HK-2 (cell line): ENCODE measurements at regions not wholly inside any gene's neighbourhood (a gene's known extent, or its start where the extent isn't known, plus 50 kb on each side); places are given as distances from the start of the nearest gene placed in this dataset.
"Not testable (repeated sequence)": the region's sequence is repeated elsewhere in the genome, so short reads cannot be mapped to it uniquely, and the experiment has no call there.

Experiments used
- DNase-seq: peaks from one replicate; pipeline ENCODE4 v3.0.0-alpha.2; 2018; ENCODE audit not compliant: unreplicated experiment

DNA sequence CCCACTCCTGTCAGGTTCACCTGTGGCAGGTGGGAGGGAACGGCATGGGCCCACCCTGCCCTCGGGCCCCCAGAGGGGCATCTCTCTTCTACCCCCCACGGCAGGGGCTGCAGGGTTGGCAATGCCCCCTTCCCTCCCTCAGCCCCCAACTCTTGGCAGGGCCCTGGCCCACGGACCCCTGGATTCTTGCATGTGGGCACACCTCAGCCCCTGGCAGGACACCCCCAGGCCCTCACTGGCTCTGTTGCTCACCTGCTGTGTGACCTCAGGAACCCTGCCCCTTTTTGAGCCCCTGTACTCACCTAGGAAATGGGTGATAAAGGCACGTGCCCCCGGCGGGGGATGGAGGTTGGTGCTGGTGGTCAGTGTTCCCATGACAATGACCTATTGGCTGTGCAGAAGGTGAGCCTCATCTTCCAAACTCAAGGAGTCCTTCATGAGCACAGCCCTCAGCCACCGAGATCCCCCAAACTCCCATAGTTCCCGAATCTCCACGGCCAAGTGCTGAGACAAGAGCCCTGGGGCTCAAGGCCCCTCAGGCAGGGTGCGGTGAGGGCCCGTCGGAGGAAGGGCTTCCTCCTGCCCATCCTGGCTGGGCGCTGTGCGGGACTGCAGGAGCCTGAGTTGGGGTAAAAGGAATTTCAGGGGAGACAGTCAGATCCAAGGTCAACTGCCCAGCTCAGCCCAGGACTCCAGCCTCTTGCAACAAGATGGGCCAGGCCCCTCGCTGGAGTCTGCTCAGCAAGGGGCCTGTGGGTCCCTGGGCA lies 198.2 kb downstream of the IGLL1 start:
- no peak for DNase-seq

DNA sequence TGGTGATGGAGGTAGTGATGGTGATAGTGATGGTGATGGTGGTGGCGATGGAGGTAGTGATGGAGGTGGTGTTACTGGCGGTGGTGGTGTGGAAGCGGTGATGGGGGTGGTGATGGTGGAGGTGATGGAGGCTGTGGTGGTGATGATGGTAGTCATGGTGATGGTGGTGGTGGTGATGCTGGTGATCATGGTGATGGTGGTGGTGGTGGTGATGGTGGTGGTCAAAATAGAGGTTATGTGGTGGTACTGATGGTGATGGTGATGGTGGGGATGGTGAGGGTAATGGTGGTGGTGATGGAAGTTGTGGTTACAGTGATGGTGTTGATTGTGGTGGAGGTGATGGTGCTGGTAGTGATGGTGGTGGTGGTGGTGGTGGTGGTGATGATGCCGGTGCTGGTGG lies 199.2 kb downstream of the IGLL1 start:
- DNase-seq, result no peak

DNA sequence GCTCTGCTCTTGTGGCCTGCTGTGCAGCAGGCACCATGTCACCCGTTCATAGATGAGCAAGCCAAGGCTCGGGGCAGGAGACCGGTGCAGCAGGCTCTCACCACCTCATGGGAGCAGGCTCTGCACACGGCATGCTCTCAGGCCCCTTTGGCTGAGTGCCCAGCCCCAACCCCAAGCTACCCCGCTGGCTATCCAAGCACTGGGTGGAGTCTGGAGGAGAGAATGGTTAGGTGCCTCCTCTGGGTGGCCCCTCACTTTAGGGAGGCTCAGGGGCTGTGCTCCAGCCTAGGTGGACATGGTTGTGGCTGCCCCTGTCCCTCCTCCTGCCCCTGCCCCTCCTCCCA lies 199.9 kb downstream of the IGLL1 start:
- DNase-seq, result no peak

DNA sequence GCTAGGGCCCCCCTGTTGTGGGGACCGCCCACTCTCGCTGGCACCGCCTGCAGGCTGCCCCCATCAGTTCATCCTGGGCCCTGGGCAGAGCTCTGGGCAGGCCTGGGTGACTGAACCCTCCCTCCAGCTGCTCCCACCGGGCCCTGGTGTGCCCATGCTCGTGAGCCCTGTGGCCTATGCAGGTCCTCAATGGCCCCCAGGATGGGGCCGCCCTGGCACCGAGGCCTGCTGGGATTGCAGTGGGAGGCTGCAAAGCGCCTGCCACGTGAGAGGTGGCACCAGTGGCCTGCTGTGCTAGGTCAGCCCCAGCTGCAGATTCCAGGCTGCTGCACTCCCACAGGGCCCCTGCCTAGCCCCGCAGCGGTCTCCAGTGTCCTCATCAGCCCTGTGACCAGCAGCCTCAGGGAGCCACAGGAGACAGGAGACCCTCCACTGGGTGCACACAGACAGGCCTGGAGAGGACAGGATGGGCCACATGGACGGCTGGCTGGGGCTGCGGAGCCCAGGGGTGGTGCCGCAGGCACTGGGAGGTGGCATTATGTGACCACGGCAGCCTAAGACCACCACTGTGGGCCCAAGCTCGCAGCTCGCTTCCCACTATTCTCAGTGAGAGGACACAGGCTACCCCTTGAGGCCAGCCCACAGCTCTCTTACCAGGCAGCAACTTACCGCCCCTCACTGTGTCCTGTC lies 199.4 kb downstream of the BCR start:
- not testable (repeated sequence) for DNase-seq

DNA sequence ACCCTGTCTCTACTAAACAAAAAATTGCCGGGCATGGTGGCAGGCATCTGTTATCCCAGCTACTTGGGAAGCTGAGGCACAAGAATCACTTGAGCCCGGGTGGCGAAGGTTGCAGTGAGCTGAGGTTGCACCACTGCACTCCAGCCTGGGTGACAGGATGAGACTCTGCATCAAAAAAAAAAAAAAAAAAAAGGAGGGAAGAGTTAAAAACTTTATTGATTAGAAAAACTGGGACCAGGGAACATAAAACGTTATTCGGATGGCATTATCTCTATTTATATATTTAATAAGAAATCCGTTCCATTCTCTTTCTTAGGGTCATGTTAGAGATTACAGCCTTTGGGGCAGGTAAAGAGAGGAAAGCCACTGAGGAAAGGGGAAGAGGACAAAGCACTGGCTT lies 197.5 kb downstream of the BCR start:
- DNase-seq, result no peak

DNA sequence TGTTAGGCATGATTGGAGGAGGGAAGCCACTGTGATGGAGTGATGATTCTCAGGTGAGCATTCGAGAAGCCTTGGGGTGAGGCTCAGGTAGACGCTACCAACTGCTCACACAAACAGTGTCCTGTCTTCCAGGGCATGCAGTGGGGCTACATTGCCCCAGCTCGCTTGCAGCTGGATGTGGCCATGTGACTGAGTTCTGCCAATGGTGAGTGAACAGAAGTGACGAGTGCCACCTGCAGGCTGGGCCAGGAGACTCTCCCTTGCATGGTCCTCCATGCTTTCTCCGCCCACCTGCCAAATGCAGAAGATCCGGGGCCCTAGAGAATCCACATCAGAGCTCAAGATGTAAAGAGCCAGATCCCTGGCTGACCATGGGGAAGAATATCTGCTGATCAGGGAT lies 195.9 kb downstream of the BCR start:
- DNase-seq, result no peak

DNA sequence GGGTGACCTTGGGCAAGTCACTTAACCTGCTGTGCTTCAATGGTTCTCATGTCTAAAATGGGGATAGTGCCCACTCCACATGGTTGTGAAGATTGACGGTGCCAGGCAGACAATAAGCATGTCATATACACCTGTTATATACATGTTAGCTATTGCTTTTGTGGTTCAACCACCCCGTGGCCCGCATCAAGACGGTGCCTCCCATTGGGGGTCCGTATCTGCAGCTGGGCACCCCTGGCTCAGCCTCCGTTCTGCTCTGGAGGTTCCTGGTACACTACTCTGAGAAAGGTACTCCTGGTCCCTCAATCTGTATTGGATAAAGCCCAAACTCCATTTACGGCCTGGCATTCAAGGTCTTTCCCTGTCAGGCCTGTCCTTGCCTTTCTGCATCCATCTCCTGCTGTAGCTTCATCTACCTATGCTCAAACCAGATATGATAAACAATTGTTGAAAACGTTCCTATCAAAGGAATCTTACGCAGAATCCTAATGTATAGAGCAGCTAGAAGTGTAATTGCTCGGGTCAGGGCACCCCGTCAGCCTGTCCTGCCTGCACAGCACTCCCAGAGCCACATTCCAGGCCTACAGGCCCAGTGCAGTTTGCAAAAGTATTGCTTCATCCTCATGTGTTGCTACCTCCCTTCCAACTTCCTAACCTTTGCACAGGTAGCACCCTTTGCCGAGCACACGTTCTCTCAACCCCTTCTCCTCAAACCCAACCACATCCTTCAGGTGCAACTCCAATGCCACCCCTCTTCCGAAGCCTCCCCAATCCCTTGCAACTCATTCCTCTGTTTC lies 194.9 kb downstream of the BCR start:
- DNase-seq, result no peak

DNA sequence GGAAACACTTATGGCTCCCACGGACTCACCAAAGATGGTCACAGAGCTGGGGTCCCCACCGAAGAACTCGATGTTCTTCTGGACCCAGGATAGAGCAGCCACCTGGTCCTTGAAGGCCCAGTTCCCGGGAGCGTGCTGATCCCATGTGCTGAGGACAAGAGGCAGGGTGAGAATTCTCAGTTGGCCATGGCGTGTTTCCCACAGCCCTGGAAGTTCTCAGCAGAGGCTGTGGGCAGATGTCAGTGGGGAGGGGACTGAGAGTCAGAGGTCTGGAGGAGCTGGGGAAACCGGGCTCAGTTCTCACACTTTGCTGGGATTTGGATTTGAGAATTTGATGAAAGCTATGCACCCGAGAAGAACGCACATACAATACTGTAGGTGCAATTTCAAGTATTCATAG lies 193.3 kb downstream of the BCR start:
- no peak for DNase-seq

DNA sequence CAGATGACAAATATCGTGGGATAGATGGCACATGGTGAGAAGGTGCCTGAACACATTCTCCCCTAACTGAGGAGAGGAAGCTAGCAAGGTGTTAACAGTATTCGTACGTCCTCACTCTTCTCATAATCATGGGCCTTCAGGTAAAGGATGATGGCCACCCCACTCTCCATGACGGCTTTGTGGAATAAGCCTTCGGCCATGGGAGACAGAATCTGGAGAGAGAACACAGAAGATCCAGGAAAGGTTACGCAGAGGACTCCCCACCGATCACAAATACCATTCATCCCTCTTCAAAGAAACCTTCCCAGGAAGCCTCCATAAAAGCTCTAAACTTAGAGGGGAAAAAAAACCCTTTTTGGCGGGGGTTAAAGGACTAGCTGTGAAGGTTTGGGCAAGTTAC lies 189.9 kb downstream of the BCR start:
- DNase-seq, result no peak

DNA sequence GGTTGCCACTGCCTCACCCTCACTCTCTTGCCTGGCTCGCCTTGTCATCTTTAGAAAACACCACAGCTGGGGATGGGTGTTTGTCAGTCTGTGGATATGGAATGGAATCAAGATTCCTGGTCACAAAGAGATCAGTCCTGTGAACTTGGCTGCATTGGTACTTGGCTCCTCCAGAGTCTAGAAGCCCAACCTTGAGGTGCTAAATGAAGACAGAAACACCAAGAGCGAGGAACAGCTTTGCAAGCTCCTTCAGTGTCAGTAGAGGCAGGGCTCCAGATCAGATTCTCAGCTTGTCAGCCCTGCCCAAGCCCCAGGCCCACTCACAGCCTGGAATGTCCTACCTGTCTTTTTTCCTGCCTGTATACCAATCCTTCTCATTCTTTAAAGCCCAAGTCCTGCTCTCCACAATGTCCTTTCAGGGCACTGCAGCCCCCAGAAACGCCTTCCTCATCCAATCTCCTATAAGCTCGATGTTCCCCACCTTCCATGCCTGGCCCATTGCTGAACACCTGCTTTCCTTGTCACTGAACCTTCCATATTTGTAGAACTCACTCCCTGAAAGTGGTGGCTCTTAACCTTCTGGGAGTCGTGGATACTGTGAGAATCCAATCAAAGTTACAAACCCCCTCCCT lies 188.9 kb downstream of the BCR start:
- no peak for DNase-seq
